Astrocyte (in vitro differentiated cells and primary cell): ENCODE measurements at regions not wholly inside any gene's neighbourhood (a gene's known extent, or its start where the extent isn't known, plus 50 kb on each side); places are given as distances from the start of the nearest gene placed in this dataset.

Source experiments
- CTCF ChIP-seq: IDR thresholded peaks from 2 replicates; pipeline ENCODE4 v1.5.1; 2011; ENCODE audit warnings: low read depth, mild to moderate bottlenecking, inconsistent platforms, low read length, moderate library complexity; ENCODE audit not compliant: insufficient read depth
- EZH2 ChIP-seq: IDR thresholded peaks from 2 replicates; pipeline ENCODE4 v1.6.1; 2012; ENCODE audit warnings: mild to moderate bottlenecking, low read length, inconsistent platforms; ENCODE audit not compliant: insufficient read depth

GRCh38 chr3:22308871-22309270 lies 557.9 kb upstream of the ZNF385D start:
- TF ChIP-seq CTCF, result no peak
- no peak for TF ChIP-seq EZH2
